NB4 (cell line): ENCODE measurements at regions not wholly inside any gene's neighbourhood (a gene's known extent, or its start where the extent isn't known, plus 50 kb on each side); places are given as distances from the start of the nearest gene placed in this dataset.

Experiments
- DNase-seq: peaks from one replicate; pipeline ENCODE4 v3.0.0; 2010; ENCODE audit warnings: low read depth
- H3K4me3 ChIP-seq: one replicate; pipeline ENCODE4 v1.5.1; 2011; ENCODE audit warnings: mild to moderate bottlenecking, low read depth, low read length, moderate library complexity
- CTCF ChIP-seq: IDR thresholded peaks from one replicate; pipeline ENCODE4 v1.5.1; 2012; ENCODE audit warnings: low read depth, low read length
- MYC ChIP-seq: IDR thresholded peaks from 2 replicates; pipeline ENCODE4 v1.6.1; 2011; ENCODE audit warnings: low read depth, low read length
- POLR2A ChIP-seq: IDR thresholded peaks from 2 replicates; pipeline ENCODE4 v1.6.1; 2011; ENCODE audit warnings: mild to moderate bottlenecking; ENCODE audit not compliant: insufficient read length; ENCODE audit errors: extremely low read depth
- TF ChIP-seq, protein P1 (sequence below): IDR thresholded peaks from 2 replicates; pipeline ENCODE4 v1.6.1; 2011; ENCODE audit warnings: low read depth, low read length

DNA sequence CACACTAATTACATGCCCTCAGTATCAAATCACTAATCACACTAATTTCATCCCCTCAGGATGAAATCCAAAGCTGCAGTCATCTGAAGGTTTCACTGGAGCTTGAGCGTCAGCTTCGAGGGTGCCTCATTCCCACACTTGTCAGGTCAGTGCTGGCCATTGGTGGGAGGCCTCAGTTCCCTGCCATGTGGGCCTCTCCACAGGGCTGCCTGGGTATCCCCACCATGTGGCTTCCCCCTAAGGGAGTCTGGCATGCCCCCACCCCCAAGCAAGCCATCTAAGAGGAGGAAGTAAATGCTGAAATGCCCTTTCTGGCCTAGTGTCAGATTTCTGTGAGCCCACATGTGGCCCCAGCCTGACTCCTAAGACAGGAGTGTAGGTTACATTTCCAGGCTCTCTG is 78.6 kb upstream of the CDH5 start:
- DNase-seq: no peak
- no peak overlapping the region for H3K4me3 ChIP-seq
- TF ChIP-seq, protein P1, sequence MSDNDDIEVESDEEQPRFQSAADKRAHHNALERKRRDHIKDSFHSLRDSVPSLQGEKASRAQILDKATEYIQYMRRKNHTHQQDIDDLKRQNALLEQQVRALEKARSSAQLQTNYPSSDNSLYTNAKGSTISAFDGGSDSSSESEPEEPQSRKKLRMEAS: no peak
- TF ChIP-seq CTCF (no peak), MYC (no peak), POLR2A (no peak)

GRCh38 chr16:66287416-66287815 is 79.1 kb upstream of the CDH5 start:
- TF ChIP-seq, protein P1: no peak
- no peak for TF ChIP-seq POLR2A
- no peak for TF ChIP-seq CTCF
- no peak for DNase-seq
- no peak overlapping the region for H3K4me3 ChIP-seq

- H3K4me3 ChIP-seq: no peak overlapping the region
- TF ChIP-seq MYC (no peak), POLR2A (no peak), CTCF (no peak)
- TF ChIP-seq, protein P1: no peak
- DNase-seq: no peak
These were observed 80.0 kb upstream of the CDH5 start for GRCh38 chr16:66286527-66286926.

GRCh38 chr16:66278604-66279262 is 87.8 kb upstream of the CDH5 start:
- no peak overlapping the region for H3K4me3 ChIP-seq
- no peak for DNase-seq
- TF ChIP-seq POLR2A: no peak
- TF ChIP-seq, protein P1: no peak
- TF ChIP-seq MYC: no peak
- TF ChIP-seq CTCF: no peak

GRCh38 chr16:66278111-66278531 is 88.4 kb upstream of the CDH5 start:
- DNase-seq: no peak
- no peak for TF ChIP-seq CTCF
- no peak overlapping the region for H3K4me3 ChIP-seq
